Activated T-cell treated with anti-CD3 and anti-CD28 coated beads for 24 hours (primary cell): ENCODE measurements at regions not wholly inside any gene's neighbourhood (a gene's known extent, or its start where the extent isn't known, plus 50 kb on each side); places are given as distances from the start of the nearest gene placed in this dataset.

Source experiments
- DNase-seq: peaks from one replicate; pipeline ENCODE4 v3.0.0-alpha.2; 2020; ENCODE audit warnings: low read depth

DNA sequence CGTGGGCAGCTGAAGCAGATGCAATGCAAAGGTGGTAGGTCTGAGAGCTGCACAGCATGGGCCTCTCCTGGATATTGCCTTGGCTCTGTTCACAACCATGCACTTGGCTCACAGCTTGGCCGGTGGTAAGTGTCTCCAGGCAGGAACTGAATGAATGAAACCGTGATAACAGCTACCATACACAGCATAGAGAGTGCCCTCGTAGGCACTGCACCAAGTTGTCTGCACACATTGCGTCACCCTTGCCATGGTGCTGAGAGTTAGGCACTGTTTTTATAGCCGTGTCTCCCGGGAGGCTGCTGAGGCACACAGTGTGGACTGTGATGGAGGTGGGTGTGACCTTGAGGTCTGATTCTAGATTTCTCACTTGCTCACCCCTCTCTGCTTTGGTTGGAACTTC, 157.6 kb upstream of the VASH1 start:
- DNase-seq: no peak

DNA sequence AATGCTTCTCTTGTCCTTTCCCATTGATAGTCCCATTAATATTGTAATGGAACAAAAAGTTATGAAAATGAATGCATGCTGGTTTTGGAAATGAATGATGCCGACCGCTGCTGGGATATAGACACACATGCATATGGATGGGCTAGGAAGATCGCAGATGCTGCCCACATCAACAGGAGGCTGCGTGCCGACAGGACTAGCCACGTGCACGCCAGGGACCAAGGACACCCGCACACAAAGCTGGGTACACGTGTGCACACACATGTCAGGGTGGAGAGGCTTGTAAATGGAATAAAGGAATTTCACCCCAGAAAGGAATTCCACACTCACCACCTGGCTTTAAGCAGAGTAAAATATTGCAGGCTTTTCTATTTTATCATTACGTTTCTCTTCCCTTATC, 153.8 kb upstream of the VASH1 start:
- no peak for DNase-seq

DNA sequence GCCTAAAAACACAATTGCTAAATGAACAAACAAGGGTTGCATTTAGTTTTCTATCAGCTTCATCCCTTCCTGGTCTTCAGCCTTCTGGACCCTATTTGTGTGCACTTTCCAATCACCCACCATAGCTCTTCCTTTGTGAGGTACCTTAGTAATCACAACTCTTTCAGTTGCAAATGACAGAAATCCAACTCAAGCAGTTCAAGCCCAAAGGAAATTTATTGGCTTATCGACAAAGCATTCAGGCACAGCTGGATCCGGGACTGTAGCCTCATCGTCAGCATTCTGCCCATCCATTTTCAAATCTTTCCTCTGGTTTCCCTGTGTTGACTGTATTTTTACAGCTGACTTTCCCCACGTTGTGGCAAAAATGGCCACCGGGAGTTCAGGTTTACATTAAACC, 148.6 kb upstream of the VASH1 start:
- no peak for DNase-seq

- DNase-seq: no peak
Measured at GRCh38 chr14:76613616-76614015, 147.7 kb upstream of the VASH1 start.

- DNase-seq: no peak
Measured at GRCh38 chr14:76615331-76615730, 145.9 kb upstream of the VASH1 start.

- no peak for DNase-seq
Measured at GRCh38 chr14:76617440-76617839, 143.8 kb upstream of the VASH1 start.

DNA sequence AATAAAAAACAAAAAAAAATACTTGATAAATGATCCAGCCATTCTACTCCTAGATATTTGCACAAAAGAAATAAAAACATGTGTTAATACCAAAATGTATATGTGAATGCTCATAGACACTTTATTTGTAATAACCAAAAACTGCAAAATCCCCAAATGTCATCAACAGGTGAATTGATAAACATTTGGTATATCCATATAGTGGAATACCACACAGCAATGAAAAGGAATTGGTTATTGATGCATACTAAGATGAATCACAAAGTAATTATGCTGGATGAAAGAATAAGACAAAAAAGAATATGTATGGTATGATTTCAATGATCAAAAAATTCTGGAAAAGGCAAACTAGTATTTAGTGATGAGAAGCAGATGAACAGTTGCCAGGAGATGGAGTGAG, 124.7 kb upstream of the VASH1 start:
- DNase-seq: no peak

DNA sequence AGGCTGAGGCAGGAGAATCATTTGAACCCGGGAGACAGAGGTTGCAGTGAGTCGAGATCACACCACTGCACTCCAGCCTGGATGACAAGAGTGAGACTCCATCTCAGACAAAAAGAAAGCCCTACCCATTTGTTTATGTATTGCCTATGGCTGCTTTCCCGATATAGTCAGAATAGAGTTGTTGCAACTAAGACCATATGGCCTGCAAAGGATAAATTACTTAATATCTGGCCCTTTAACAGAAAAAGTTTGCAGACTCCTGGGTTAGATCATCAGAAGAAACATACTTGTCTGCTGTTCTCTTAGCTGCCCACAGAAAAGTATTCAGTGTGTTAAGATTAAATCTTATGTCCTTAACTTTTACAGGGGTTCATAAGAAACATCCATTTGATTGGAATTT, 122.4 kb upstream of the VASH1 start:
- no peak for DNase-seq

DNA sequence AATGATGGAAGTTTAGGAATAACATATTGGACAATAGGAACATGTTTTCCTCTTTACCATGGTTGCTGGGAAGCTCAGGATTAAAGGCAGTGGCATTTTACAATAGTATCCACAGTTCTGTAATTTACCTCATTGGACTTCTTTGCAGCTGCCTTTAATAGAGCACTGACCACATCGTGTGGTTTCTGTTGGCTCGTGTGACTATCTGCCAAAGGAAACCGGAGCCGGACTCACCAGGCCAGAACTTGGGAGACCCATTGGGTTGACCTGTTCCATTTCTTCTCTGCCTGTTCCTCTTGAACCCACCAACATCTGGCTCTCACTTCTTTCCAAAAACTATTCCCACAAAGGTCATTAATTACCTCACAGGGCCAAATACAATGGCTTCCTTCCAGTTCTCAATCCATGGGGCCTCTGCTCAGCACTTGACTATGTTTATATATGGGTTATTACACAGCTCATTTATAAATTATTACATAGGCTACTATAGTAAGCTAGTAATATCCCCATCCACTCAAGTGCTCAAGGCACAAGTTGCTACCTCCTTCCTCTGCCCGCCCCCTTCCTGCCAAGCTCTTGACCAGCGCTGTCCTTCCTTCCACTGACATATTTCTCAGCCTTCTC, 121.5 kb upstream of the VASH1 start:
- DNase-seq: no peak

DNA sequence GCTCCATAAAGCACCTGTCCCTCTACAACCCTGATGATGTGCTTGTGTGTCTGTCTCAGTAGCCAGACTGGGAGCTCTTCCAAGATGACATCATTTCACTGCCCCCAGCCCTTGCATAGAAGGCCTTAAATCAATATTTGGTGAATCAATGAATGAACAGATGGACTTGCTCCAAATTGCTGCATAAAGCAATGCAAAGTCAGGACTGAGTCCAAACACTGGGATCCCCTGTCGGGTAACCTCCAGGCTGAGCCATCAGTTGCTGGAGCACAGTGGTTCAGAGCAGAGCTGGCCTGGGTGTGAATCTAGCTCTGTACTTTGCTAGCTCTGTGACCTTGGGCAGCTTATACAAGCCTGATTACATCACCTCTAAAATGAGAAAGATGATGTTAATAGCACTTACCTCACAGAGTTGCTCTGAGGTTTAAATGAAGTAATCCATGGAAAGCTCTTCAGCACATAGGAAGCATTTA, 120.3 kb upstream of the VASH1 start:
- DNase-seq: no peak

DNA sequence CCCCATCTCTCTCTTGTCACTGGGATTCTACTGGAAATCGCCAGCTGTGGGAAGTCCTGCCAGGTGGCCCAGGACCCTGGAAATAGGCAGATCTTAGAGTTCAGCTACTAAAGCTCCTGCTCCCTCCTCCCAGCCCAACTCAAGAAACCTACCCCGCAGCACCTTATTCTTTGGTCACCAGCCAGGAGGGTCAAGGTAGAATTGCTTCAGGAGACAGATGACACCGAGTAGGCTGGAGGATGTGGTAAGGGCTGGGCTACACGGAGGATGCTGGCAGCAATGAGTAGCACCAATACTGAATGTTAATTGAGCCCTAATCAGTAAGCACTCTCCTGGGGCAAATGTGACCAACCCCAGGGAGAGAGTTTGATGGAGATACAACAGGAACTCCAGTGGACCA, 119.7 kb upstream of the VASH1 start:
- DNase-seq: no peak

GRCh38 chr14:76643887-76644286, 117.4 kb upstream of the VASH1 start:
- no peak for DNase-seq

DNA sequence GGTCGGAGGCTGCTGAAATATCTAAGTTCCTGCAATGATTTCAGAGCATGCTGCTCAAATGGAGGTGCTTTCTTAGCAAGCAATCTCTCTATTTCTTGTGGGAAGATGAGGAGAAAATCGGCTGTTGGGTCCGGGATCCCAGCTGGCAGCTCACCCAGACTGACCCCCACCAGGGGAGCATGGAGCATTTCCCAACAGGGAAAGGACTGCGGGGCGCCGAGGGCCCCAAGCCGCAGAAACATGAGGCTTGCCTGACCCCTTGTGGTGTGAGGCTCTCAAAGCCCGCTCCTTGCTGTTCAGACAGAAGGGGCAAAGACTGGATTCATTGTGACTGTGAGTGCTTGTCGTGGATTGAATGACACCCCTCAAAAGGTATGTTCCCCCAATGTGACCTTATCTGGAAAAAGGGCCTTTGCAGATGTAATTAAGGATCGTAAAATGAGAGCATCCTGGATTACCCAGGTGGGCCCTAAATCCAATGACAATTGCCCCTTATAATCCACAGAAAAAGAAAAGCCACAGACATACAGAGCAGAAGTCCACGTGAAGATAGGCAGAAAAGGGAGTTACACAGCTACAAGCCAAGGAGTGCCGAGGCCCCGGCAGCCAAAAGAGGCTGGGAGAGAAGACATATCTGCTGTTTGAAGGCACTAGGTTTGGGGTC, 116.3 kb upstream of the VASH1 start:
- DNase-seq: no peak

- peak; percentile 11 for DNase-seq
Measured at GRCh38 chr14:76647697-76648298, 113.5 kb upstream of the VASH1 start.

DNA sequence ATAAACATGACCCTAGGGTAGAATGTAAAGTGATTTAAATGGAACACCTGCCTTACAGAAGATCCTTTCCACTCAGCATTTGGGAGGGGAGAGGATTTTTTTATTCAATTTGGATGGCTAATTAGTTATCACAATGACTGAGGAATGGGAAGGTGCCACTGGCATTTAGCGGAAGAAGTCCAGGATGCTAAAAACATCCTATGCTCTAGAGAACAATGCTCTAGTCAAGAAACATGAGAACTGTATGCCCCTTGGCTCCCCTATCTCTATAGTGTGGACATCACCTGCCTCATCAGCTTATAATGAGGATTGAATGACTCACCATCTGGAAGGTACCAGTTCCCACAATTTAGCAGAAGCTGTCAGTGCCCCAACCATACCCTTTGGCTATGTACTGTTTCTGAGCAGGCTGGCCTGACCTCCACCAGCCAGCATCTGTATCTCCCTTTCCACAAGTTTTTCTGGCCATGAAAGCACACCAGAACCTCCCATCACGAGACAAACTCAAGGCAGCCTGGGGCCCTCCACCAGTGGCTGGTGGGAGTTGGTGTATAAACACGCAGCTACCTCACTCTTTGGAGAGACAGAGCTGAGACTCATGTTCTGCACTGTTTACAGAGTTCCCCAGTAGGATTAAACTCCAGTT, 109.7 kb upstream of the VASH1 start:
- no peak for DNase-seq

DNA sequence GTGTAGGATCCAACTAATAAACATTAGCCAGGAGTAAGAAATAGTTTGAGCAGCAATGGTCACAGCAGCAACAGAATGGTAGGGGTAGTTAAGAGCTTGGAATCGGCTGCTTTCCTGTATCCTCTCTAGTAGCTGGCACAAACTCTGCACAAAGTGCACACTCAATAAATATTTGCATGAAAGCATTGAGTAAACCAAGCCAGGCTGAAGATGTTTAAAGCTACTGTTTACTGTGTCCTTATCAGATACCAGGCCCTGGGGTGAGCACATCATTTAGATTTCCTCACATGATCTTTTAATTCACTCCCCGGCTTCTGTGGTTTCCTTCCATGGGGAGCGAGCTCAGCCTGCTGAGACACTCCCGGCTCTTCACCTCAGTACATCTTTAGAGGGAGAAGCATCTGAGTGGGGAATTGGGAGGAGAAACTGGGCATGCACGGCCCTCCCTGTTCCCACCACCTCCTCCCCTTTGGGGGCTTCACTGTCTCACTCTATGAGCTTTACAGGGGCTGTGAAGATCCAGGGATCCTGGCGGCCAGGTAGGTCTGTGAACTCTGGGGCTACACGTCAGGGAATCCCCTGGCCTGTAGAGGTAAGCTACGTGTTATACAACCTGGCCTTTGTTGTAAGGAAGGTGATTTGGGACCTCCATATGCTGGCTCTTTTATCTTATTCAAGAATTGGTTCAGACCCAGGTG, 107.2 kb upstream of the VASH1 start:
- no peak for DNase-seq

GRCh38 chr14:76654573-76655108, 106.6 kb upstream of the VASH1 start:
- DNase-seq: no peak

DNA sequence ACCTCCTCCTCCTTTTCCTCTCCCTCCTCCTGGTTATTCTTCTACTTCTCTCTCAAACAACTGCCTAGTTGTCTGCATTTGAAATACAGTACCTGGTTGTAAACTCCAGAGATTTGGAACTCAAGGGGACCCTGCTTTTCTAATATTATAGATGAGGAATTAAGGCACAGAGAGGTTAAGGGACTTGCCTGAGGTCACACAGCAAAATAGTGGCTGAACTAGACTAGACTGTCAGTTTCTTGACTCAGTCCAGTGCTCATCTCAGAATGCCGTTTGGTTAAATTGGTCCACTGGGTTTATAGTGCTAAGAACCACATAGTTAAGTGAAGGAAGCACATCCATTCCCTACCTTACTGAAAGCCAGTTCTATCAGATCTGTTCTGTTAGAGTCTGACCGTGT, 105.9 kb upstream of the VASH1 start:
- no peak for DNase-seq

- DNase-seq: no peak
Measured at GRCh38 chr14:76656592-76656991, 104.7 kb upstream of the VASH1 start.

DNA sequence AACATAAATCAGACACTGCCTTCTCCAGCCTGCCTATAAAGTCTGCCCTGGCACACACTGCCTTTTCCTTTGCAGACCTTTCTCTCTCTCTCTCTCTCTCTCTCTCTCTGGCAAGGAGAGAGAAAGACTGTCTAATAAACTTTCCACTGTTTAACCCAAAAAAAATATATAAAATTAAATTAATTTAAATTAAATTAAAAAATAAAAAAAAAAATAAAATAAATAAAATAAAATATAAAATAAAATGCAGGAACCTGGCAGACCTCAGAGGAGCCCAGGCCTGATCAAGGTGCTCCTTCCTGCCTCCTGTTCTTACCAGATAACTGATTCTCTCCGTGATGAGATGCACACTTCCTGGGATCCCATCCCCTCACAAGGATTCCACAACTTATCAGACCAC, 103.9 kb upstream of the VASH1 start:
- no peak for DNase-seq

DNA sequence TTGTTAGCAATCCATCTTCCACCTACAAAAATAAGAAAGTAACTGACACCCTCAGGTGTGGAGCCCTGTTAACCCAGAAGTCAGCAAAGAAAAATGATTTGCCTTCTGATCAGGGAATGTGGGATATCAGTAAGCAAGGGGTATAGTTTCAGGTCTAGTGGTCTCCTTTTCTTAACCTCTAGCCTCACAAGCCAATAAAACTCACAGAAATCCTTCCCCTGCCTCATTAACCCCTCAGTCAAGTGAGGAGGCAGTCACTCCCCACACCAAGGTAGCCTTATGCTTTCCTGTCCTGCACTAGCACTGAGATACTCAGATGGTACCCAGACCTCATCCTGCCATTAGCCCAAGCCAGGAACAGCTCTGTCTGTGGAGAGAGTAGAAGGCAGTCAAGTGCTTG, 103.4 kb upstream of the VASH1 start:
- no peak for DNase-seq

DNA sequence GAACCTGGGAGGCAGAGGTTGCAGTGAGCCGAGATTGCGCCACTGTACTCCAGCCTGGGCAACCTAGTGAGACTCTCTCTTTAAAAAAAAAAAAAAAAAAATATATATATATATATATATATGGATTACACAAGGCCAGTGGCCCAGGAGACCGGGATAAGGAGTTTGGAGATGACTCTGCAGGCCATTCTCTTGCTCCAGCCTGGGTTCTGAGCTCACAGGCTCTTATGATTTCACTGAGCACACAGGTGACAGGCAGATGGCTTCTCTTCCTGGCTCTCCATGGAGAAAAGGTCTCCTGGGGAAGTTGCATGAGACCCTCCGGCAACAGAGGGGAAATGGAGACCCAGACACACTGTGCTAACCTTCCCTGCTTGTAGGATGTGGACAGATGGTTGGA, 98.7 kb upstream of the VASH1 start:
- no peak for DNase-seq
